ENCODE measurements at regions not wholly inside any gene's neighbourhood (a gene's known extent, or its start where the extent isn't known, plus 50 kb on each side); places are given as distances from the start of the nearest gene placed in this dataset.
A peak's percentile ranks its signal among the peaks of the same experiment; 100 is the strongest.

DNA sequence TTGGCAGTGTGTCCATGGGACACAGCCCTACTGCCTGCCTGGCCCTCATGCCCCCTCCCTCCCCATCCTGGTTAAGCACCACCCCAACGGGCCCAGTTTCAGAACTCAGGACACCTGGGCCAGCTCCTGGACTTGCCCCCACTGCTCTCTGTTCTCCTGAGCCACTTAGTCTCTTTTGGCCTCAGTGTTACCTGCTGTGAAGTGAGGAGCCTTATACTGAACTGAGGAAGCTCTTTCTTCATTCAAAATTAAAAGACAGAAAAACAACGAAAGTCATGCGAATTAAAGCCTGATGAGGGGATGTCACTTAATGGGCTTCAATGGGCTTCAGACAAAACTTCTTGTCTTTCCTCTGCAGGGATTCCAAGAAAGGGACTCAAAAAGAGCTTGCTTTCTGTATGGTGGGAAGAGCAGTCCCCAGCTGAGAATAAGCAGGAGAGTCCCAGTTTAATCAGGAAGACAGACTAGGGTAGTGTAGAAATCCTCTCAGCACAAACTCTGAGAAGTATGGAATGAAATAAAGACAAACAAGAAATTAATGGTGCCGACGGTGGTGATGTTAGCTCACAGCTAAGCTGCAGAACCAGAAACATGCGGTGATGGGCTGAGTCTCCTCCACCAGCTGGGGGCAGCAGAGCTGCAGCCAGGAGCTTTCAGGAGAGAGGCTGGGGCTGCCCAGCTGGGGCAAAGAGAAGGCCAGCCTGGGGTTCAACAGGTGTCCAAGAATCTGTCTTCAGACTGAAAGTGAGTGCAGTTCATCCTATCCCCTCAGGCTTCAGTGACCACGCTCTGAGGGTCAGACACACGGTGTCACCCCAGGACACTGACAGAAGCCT is 101.0 kb downstream of the GGTLC2 start:
- 42 to 52% methylated on average over 8 of the region's 8 CpGs for WGBS, 2 donors
- no peak for DNase-seq (ENCODE audit: low spot score in 2 of 2)
- Histone ChIP-seq H3K4me3 (no peak overlapping the region), H3K4me1 (no peaks in the 10 kb centered on the region), H3K27ac (no peak overlapping the region), H3K9me3 (no peaks in the 10 kb centered on the region), H3K36me3 (no peaks in the 10 kb centered on the region), H3K27me3 (peaks cover 0 to 15% of the 10 kb centered on the region in 2 donors)
- no peak for TF ChIP-seq POLR2A (IDR thresholded peaks at IDR 0.05)
- TF ChIP-seq EP300 (IDR thresholded peaks at IDR 0.05), result no peak
- TF ChIP-seq, protein P1, sequence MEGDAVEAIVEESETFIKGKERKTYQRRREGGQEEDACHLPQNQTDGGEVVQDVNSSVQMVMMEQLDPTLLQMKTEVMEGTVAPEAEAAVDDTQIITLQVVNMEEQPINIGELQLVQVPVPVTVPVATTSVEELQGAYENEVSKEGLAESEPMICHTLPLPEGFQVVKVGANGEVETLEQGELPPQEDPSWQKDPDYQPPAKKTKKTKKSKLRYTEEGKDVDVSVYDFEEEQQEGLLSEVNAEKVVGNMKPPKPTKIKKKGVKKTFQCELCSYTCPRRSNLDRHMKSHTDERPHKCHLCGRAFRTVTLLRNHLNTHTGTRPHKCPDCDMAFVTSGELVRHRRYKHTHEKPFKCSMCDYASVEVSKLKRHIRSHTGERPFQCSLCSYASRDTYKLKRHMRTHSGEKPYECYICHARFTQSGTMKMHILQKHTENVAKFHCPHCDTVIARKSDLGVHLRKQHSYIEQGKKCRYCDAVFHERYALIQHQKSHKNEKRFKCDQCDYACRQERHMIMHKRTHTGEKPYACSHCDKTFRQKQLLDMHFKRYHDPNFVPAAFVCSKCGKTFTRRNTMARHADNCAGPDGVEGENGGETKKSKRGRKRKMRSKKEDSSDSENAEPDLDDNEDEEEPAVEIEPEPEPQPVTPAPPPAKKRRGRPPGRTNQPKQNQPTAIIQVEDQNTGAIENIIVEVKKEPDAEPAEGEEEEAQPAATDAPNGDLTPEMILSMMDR (IDR thresholded peaks at IDR 0.05), result peak in 3 of 5 experiments; percentile 13 to 47 (median 19)

DNA sequence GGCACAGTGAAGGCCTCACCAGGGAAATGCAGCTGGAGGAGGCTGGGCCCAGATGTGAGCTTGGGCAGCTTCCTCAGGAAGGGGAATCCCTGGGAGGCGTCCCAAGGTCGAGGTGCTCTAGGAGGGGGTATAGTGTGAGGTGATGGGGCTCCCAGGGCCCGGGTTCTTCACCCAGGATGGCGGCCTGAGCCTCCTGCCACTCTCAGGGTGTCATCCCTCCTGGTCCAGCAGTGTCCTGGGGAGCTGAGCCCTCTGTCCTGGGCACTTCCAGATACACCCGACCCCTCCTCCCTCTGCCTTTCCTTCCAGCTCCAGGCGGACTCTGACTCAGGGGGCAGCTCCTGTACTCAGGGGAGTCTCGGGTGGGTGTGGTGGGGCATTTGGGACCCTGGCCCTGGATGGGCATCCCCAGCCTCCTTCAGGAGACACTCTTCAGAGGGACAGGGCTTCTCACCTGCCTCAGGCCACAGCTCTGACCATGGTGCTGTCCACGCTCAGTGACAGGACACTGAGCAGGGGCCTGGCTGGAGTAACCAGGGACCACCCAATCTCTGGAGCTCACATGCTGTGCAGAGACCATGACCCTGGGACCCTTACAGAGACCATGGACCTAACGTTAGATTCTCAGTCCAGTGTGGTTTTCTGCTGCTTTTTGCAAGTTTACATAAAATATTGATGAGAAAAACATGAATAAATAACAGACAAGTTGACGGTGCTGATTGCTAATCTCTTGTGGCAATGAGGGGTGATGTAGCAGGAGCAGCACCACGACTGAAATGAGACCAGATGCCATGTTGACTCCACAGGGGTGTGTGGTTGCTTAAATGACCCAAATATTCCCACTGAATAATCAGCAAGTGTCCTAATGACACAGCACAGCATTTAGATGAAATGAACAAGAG is 101.9 kb downstream of the GGTLC2 start:
- no peaks in the 10 kb centered on the region for H3K36me3 ChIP-seq
- H3K27ac ChIP-seq, result no peak overlapping the region
- DNase-seq (ENCODE audit: low spot score in 2 of 2), result no peak
- peaks cover 0 to 11% of the 10 kb centered on the region in 2 donors for H3K27me3 ChIP-seq
- H3K4me1 ChIP-seq, result no peaks in the 10 kb centered on the region
- WGBS, 2 donors, result 67 to 80% methylated on average over 7 to 11 of the region's 11 CpGs
- no peak for TF ChIP-seq EP300 (IDR thresholded peaks at IDR 0.05)
- H3K9me3 ChIP-seq, result no peaks in the 10 kb centered on the region
- no peak overlapping the region for H3K4me3 ChIP-seq

DNA sequence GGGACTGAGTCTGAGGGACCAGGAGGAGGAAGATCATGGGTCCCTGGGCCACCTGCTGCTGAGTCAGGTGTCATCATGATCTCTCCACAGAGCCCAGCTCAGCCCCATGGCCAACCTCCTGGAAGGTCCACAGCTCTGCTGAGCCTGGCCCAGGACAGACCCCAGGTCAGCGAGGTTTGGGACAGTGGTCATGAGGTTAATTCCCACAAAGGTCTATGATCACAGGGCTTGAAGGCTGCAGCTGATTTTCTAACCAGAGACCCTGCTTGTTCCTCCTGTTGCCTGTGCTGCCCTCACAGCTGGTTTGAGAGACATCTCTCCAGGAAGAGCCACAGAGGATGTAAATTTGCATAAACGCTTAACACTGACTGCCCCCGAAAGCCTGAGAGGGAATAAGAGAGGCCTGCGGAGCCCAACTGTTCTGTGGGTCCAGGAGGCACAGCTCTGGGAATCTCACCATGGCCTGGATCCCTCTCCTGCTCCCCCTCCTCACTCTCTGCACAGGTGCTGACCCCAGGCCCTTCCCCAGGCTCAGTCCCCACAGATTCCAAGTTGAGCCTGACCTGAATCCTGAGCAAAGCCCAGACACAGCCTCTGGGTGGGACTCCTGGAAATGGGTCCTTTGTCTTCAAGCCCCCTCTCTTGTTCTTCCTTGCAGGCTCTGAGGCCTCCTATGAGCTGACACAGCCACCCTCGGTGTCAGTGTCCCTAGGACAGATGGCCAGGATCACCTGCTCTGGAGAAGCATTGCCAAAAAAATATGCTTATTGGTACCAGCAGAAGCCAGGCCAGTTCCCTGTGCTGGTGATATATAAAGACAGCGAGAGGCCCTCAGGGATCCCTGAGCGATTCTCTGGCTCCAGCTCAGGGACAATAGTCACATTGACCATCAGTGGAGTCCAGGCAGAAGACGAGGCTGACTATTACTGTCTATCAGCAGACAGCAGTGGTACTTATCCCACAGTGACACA is 102.8 kb downstream of the GGTLC2 start:
- no peaks in the 10 kb centered on the region for H3K4me1 ChIP-seq
- H3K27ac ChIP-seq, result no peak overlapping the region
- H3K27me3 ChIP-seq, result peaks cover 0 to 6% of the 10 kb centered on the region in 2 donors
- H3K9me3 ChIP-seq, result no peaks in the 10 kb centered on the region
- no peak overlapping the region for H3K4me3 ChIP-seq
- no peak for TF ChIP-seq EP300 (IDR thresholded peaks at IDR 0.05)
- TF ChIP-seq, protein P1 (IDR thresholded peaks at IDR 0.05), result no peak
- no peak for TF ChIP-seq POLR2A (IDR thresholded peaks at IDR 0.05)
- no peak for DNase-seq (ENCODE audit: low spot score in 2 of 2)
- WGBS, 2 donors, result 54 to 61% methylated on average over 7 to 8 of the region's 8 CpGs
- no peaks in the 10 kb centered on the region for H3K36me3 ChIP-seq

DNA sequence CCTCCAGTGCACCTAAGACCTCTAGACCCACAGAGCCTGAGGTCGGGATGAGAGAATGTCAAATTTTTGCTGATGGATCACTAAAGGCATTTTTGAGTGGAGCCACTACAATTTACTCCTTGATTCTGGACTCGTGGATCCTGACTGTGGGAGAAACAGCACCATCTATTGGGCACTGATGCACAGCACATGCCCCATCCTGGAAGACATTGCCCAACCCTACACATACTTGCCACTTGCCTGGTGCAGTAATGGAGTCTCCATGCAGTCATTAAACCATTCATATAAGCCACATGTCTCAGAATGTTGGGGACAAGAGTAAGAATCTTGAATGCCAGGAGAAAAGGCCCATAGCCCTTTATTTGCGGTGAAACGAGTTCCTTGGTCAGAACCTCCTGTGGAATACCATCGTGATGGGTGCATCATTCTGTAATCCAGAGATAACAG is 103.9 kb downstream of the GGTLC2 start:
- Histone ChIP-seq H3K27ac (no peak overlapping the region), H3K36me3 (no peaks in the 10 kb centered on the region), H3K4me1 (no peaks in the 10 kb centered on the region), H3K27me3 (peaks cover 0 to 6% of the 10 kb centered on the region in 2 donors), H3K9me3 (no peaks in the 10 kb centered on the region), H3K4me3 (no peak overlapping the region)
- WGBS, 2 donors, result 53 to 59% methylated on average over 5 of the region's 5 CpGs
- TF ChIP-seq EP300 (IDR thresholded peaks at IDR 0.05), result no peak
- no peak for TF ChIP-seq POLR2A (IDR thresholded peaks at IDR 0.05)
- TF ChIP-seq, protein P1 (IDR thresholded peaks at IDR 0.05), result peak; percentile 27 to 67 (median 53)
- DNase-seq (ENCODE audit: low spot score in 2 of 2), result peak; percentile 34 to 75

DNA sequence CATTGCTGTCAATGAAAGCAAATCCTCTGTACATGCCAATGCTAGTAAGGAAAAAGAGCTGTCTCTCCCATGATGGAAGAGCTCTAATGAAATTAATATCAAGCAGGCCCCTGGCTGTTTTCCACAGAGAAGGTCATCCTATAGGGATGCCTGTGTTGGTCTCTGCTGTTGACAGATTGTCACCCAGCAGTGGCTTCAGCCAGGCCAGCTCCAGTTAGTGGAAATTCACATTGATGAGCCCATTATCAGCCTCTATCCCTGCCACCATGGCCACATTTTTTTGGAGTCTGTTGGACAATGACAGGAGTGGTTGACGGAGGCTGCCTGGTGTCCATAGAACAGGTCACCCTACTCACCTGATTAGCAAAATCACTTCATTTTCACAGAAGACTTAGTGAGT is 104.3 kb downstream of the GGTLC2 start:
- no peaks in the 10 kb centered on the region for H3K4me1 ChIP-seq
- no peaks in the 10 kb centered on the region for H3K9me3 ChIP-seq
- no peak overlapping the region for H3K27ac ChIP-seq
- no peak for DNase-seq (ENCODE audit: low spot score in 2 of 2)
- H3K27me3 ChIP-seq, result peaks cover 0 to 6% of the 10 kb centered on the region in 2 donors
- H3K4me3 ChIP-seq, result no peak overlapping the region
- WGBS, 2 donors, result 100% methylated on average over 1 of the region's 1 CpG
- H3K36me3 ChIP-seq, result no peaks in the 10 kb centered on the region
- TF ChIP-seq EP300 (IDR thresholded peaks at IDR 0.05), result no peak
- TF ChIP-seq POLR2A (IDR thresholded peaks at IDR 0.05), result no peak
- TF ChIP-seq, protein P1 (IDR thresholded peaks at IDR 0.05), result no peak
